HG02885 (cell line): ENCODE measurements at regions not wholly inside any gene's neighbourhood (a gene's known extent, or its start where the extent isn't known, plus 50 kb on each side); places are given as distances from the start of the nearest gene placed in this dataset.

Experiments used
- ATAC-seq: cut with Tn5 transposase; IDR thresholded peaks from one replicate; pipeline ENCODE4 v1.9.1; 2021; ENCODE audit warnings: mild to moderate bottlenecking; ENCODE audit not compliant: unreplicated experiment, poor library complexity

DNA sequence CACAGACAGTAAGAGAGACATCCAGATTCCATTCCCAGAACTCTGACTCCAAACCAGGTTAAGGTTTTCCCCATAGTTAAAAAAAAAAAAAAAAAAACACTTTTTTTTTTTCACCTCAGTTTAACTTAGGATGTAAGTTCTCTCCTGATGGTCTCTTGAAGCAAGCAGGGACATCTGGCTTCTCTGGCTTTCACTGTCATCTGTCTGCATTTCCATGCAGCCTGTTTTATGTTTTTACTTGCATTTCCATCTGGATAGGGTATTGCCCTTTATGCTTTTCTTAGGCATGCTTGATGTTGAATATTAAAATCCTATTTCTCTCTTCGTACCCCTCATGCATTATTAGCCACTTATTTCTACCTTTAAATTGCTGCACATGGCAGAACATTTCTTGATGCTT, 135.3 kb upstream of the WWC1 start:
- no peak for ATAC-seq

DNA sequence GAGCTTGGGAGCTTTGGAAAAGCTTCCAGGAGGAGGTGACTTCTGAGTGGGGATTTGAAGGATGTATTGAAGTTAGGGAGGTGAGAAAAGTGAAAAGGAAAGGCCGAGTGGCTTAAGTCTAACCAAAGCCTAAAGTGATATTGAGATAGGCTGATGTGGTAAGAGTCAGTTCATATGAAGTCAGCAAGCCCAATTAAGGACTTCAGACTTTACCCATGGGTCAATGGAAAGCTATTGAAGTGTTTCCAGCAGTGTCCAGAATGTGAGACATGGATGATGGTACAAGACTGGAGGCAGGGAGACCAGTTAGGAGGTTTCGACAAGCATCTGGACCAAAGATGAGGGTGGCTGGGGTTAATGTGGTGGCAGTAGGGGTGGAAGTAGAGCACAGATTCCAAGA, 134.3 kb upstream of the WWC1 start:
- ATAC-seq, result no peak

GRCh38 chr5:168159425-168159824, 132.0 kb upstream of the WWC1 start:
- peak; percentile 88 for ATAC-seq

DNA sequence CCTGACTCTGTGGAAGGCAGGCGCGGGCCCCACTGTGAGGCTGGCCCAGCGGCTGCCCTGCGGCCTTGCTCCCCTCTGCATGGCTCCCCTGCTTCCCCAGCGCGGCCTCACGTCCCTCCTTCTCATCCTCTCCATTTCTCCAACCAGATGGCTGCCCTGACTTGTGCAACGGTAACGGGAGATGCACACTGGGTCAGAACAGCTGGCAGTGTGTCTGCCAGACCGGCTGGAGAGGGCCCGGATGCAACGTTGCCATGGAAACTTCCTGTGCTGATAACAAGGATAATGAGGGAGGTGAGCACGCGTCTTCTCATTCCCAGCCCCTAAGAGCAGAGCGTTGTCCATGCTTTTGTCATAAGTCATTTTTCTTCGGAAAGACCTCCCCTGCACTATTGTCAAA, 129.0 kb upstream of the WWC1 start:
- ATAC-seq, result no peak

DNA sequence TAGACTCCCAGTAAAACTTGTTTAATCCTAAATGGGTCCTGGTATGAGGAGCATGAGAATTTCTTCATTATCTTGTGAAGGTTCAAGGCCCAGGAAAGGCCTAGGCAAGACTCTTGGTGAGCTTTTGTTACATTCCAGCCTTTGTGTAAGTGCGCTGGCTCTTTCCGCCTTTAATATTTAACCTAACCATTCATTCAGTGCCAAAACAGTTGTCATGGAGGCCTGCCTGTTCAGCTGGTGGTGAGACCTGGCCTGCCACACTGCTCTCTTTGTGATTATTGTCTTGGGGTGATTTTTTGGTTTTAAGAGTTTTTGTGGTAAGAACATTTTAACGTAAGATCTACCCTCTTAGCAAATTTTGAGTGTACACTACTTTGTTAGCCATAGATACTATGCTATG, 127.5 kb upstream of the WWC1 start:
- ATAC-seq, result no peak

- ATAC-seq, result no peak
Measured at GRCh38 chr5:168165221-168165914, 126.1 kb upstream of the WWC1 start.

- no peak for ATAC-seq
Measured at GRCh38 chr5:168165977-168166376, 125.5 kb upstream of the WWC1 start.

DNA sequence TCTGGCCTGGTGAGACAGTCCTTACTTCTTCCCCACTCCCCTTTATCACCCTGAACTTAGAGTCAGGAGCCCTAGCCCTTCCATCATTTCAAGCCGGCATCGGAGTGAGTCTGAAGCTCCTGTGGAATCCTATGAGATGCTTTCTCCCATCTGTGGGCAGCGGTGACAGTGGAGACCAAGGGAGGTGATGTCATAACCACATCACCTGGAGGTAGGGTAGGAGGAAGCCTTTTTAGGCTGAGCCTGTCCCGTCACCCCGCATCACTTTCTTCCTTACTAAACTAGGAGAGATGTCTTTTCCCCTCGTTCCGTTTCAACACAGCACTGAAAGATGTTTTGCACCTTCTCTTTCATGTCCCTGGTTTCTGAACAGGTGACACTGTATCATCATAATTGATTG, 124.1 kb upstream of the WWC1 start:
- no peak for ATAC-seq

GRCh38 chr5:168168978-168169698, 122.3 kb upstream of the WWC1 start:
- ATAC-seq, result no peak

GRCh38 chr5:168169791-168170190, 121.7 kb upstream of the WWC1 start:
- no peak for ATAC-seq

- no peak for ATAC-seq
Measured at GRCh38 chr5:168171901-168172759, 119.3 kb upstream of the WWC1 start.

DNA sequence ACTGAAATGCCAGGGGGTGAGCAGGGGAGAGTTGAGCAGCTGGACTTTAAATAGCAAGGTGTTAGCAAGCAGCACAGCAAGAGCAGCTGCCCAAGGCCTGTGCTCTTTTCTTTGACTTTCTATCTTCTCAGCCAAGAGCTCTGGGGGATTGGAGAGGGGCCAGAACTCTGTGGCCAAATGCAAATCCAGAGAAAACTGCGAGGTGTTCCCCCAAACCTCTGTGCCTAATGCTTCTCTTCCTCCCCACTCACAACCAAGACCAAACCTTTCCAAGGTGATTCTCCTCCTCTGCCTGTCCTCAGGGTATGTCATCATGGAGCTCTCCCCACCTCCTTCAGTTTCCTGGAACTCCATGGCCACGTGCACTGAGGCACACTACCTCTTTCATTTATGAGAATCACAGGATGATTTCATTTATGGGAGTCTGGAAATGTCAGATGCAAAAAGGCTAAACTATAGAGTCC, 118.7 kb upstream of the WWC1 start:
- ATAC-seq, result no peak

DNA sequence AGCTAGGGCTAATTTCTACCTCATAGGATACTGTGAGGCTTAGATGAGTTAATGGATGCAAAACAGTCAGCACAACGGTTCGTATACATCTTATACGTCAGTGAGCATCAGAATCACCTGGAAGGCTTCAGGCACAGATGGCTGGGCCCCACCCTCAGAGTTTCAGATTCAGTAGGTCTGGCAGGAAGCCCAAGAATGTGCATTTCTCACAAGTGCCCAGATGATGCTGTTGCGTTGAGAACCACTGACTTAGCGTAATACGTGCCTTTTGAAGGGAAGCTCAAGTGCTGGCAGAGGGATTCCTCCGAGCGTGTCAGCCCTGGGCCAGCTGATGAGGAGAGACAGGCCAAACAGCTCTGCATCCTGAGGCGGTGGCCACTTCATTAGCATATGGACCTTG, 117.1 kb upstream of the WWC1 start:
- peak; percentile 89 for ATAC-seq

DNA sequence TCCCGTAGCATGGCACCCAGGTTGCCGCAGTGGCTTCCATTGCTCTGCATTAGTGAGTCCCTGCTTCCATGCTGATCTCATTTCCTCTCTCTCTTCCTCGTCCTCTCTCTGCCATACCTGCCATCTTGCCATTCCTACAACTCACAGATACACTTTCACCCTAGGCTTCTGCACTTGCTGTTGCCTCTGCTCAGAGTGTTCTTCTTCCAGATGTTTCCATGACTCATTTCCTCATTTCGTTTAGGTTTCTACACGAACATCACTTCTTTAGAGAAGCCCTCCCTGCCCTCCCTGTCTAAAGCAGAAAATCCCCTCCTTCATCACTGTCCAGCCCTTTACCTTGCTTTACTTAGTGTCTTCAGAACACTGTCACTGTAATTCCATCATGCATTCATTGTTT, 115.2 kb upstream of the WWC1 start:
- ATAC-seq, result no peak

DNA sequence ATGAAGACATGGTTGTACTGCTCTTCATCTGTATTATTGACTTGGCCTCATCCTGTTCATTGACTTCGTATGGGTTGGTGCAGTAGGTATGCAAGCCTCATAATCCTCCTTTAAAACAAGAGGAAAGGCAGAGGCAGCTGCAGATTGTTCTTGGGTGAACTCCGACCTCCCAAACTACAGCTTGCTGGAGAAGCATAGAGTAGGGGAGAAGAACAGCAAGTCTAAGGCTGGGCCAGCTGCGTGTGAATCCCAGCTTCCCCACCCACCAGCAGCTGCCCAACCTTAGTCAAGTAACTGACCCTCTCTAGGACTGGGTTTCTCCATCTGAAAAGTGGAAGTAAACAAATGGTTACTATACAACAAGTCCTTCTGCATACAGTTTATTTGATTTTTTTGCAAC, 114.5 kb upstream of the WWC1 start:
- no peak for ATAC-seq

DNA sequence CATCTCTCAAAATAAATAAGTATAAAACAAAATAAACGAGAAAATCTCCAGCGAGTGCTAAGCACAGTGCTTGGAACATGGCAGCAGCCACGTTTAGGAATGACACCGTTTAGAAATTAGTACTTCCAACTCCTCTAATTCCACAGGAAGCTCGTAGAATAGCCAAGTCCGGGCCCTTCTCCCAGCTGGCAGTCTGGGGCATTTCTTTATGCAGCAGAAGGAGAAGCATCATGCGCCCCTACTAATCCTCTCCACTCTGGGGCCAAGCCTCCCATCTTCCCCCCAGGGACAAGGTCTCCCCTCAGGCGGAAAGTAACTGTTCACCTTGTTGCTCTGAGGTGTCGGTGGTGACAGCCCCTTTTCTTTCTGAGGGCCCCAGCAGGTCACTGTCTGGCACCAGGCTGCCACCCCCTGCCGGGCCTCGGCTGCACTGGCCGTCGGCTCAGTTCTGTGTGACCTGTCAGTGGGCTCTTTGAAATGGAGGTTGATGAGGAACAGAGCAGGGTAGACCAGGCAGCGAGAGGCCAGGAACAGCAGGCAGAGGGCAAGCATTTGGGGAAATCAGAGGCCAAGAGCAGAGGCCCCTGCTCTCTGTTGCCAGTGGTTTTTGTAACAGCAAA, 113.5 kb upstream of the WWC1 start:
- no peak for ATAC-seq

GRCh38 chr5:168179192-168179593, 112.3 kb upstream of the WWC1 start:
- ATAC-seq, result no peak

GRCh38 chr5:168182269-168182668, 109.2 kb upstream of the WWC1 start:
- no peak for ATAC-seq

DNA sequence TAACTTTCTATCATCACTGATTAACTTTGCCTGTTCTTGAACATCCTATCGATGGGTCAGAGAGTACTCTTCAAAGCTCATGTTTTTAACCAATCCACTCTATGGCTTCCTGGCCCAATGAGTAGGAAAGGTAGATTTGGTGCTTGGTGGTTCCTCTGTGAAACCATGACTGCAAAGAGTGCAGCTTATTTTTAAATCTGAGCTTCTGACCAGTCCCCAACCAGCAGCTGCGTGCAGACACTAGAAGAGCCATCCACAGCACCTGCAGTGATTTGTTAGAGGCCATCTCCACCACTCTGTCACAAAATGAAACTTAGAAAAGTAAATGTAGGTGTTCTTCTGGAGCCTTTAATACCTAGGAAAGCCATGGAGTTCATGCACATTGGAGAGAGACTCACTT, 107.3 kb upstream of the WWC1 start:
- ATAC-seq, result peak; percentile 80

- no peak for ATAC-seq
Measured at GRCh38 chr5:168186289-168187074, 105.0 kb upstream of the WWC1 start.
